ENCODE measurements at regions not wholly inside any gene's neighbourhood (a gene's known extent, or its start where the extent isn't known, plus 50 kb on each side); places are given as distances from the start of the nearest gene placed in this dataset.
"Not testable (repeated sequence)": the region's sequence is repeated elsewhere in the genome, so short reads cannot be mapped to it uniquely, and the experiment has no call there.

DNA sequence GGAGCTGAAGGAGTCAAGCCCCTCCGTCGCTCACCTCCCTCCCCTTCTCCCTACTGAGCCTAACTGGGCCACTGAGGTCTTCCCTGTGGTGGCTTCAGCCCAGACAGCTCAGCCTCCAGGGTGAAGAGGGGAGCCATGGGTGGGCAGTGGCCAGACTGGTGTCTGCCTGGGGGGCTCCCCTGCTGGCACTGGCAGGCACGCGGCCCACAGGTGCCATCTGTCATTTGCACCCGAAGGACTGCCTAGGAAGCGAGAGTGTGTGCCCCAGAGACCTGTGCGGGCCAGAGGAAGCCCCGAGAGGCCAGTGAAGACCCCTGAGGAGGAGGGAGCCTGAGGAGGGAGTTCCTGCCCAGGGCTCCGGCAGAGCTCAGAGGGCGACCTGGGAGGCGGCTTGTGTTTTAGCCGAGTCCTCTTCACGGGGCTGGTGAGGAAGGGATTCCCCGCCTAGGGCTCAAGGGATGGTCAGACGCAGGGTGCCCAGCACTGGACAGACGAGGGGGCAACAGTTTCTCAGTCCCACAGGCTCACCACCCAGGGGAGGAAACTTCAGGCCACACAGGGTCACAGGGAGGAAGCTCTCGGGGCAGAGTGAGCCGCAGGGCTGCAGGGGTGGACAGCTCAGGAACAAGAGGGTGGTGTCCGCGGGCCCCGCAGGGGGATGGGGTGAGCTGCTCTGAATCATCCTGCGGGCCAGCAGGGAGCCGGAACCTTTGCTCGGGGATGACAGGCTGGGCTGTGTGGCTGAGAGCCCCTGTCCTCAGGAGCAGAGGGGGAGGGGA lies 76.2 kb upstream of the PPP2R2D start:
- no peak for DNase-seq

DNA sequence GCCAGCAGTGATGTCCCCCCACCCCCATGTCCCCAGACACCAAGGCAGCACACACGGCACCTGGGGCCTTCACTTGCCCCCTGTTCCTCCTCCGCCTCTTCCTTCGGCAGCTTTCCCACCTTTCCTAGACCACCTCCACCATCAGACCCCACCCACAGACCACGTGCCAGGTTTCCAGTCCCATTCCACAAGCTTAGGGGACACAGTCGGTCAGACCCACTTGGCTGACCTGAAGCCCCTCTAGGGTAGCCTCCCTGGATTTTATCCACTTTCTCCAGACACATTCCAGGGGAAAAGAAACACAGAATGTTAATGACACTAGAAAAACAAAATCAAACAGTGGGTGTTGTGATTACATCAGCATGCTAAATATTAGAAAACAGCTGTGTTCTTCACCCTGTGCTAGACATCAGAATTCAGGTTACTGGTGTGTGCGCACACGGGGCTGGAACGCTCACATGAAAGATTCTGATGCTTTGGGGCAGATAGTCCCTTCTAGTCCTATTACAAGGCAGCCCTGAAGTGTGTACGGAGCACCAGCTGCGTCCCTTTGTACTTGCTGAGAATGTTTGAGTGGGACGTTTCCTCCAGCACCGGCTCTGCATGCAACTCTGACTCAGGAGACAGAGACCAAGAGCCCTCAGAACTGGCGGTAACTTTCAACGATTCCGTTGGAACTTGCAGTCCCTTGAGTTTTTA lies 75.5 kb upstream of the PPP2R2D start:
- no peak for DNase-seq

DNA sequence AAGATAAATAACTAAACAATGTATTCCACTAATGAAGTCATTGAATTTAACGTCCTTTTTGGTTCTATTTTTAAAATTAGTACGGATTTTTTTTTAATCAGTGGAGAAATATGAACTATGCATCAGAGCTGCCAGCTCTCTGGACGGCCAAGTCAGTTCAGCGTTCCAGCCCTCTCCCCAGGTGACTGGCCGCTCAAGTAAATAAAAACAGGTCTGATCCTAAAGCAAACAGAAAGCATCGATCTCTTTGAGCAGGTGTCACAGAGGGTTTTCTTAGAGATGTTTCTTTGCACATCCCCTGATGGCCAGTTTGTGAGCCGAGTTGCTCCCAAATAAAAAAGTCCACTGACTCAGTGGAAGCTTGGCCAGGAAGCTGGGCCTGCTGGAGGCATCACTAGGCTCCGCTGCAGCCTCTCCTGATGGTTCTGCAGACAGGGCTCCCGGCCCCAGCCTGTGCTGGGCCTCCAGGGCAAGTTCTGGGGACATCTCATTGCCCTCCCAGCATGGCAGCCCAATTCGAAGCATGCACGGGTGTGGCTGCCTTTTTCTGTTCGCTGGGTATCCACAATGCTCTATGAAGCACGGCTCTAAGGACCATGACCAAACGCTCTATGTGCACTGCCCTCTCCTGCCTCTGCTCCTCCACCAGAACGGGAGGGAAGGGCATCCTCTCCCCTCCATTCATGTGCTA lies 74.7 kb upstream of the PPP2R2D start:
- DNase-seq = no peak

DNA sequence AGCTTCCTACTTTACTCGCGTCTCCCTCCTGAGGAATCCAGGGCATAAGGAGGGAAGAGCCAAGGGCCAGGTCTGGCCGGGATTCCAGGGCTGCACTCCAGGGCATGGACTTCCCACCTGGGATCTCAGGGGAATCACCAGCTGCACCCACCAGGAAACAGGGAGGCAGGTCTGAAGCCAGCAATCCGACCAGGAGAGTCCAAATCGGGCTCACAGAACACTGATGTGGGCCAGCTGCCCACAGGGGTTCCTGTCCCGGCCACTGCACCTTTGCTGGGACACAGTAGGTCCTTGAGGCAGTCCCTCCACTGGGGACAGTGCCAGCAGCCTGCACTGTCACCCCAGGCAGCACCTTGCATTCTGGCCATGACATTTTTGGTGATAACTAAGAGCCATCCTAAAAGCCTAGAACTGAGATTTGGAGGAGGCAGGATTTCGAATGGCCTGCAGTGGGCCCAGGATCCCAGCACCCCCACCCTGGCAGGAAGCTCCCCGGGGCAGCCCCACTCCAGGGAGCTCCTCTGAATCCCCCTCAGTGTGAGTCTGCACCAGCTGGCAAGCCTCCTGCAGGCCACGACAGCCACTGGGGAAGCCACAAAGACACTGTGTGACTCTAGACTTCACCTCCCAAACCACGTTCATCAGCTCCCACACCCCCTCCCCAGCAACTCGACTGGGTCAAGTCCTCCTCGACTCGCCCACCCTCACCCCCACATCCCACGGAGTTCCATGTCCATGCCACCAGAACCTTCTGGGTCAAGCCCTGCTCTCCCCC lies 71.5 kb upstream of the PPP2R2D start:
- no peak for DNase-seq

DNA sequence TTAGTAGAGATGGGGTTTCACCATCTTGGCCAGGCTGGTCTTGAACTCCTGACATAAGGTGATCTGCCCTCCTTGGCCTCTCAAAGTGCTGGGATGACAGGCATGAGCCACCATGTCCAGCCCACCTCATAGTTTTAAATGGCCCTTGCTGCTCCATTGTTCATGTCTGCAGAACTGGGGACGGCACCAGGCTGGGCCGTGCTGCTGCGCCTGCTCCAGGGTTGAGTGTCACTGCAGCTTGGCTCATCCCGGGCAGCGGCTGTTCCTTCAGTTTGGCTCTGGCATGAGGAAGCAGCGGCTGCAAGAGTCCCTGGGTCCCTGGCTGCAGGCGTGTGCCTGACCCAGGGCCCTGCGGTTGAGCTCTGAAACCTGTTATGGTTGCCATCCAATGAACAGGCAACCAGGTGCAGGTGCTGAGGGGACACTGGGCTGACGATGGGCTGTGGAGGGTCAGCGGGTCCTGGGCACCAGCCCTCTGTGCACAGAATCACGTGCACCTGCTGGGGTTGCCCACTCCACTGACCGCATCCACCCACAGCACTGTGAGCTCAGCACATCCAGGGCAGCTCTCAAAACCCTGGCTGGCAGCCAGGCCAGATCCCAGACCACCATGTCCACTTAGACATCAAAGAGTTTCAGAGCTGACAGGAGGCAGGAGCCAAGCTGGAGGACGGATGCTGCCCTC lies 70.2 kb upstream of the PPP2R2D start:
- DNase-seq = no peak

DNA sequence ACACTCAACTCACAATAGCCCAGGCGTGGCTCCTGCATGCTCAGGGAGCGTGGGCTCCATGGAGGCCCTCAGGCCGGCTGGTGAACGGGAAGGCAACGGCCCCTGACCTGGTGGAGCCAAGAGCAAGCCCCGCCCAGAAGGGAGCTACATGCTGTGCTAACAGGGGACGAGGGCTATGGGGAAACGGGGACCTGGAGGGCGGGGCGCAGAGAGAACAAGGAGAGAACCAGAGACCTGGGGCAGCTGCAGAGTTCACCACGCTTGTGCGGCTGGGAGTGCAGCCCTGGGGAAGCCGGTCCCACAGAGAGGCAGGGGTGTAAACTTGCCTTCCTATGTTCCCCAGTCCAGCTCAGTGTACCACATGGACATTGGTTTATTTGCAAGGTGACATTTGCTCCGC lies 69.2 kb upstream of the PPP2R2D start:
- no peak for DNase-seq

DNA sequence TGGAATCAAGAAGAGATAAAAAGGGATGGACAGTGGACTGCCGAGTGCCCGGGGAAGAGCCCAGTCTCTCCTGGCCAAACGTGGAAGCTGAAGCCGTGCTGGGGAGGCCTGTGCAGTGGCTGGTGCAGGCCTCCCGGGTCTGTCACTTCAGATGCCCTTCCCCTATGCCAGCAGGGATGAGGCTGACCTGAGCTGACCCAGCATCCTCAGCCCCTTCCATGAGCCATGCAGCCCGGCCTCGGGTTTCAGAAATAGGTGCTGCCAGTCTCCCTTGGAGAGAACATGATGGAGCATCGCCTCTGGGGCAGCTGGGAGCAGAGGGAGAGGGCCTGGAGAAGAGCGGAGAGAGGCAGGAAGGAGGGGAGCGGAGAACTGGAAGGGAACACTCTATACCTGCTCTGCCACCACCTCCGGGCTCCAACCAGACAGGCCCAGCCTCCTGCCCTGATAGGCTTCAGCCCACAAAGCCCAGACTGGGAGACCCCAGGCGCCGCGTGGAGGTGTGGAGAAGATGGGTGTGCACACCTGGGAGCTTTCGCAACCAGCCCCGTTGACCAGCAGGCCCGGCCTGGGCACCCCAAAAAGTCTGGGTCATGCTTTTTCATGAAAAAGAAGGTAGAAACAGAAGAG lies 68.6 kb upstream of the PPP2R2D start:
- no peak for DNase-seq

DNA sequence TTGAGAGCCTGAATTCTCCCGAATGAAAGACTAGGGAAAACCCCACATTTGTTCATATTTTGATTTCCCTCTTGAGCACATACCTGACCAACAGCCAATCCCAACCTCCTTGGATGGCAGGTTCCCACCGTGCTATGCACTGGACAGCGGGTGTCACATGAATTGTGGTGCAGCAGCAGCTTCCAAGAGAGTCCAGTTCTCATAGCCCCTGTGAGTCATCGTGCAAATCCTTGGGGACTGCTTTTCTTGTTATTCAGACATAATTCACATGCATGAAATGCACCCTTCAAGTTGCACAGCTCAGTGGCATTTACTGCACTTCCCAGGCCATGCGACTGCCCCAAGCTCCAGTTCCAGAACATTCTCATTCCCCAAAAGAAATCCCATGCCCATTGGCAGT lies 67.8 kb upstream of the PPP2R2D start:
- no peak for DNase-seq

DNA sequence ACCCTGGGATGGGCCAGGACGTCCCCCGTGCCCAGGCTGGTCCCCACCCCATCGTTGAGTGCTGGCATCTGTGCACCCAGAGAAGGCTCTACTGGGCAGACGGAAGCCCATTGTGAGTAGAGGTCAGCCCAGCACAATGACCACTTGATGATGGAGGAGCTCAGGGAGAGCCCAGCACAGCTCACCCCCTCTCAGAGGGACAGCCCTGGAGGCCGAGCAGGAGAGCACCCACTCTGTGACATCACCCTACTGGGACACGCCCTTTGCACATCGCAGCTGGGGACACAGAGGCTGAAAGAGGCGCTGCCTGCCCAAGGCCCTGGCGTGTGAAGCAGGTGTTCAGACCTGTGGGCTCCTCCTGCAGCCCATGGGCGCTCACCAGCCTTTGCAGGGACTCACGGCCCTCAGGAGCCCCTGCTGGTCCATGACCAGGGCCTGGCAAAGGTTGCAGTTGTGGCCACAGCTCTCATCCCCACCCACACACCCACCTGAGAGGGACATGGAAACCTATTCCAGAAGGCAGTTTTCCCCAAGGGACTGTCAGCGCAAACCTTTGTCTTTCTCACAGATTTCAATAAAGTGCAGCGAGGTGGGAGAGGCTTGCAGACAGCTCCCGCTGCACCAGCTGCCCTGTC lies 67.2 kb upstream of the PPP2R2D start:
- no peak for DNase-seq

DNA sequence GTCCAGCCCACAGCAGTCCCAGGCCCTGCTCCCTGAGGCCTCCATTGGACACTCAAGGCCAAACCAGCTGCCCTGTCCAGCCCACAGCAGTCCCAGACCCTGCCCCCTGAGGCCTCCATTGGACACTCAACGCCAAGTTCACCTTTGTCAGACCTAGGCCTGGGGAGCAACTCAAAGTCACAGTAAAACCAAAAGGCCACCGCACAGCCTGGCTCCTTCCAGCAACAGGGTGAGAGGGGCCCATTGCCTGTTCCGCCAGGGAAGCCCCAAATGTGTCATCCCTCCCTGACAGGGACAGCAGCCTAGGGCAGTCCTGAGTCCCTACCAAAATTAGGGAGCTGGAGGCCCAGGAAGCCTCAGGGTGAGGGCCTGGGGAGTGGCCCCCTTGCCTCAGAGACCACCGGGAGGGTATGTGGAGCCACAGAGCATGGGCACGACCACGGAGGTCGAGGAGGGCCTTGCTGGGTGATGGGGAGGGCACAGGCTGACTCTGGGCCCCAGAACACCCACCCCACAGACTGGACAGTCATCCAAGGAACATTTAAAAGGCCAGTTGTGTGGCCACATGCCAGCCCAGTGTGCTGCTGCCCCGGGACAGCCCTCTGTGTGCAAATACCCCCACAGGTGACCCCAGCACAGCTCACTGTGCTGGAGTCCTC lies 66.5 kb upstream of the PPP2R2D start:
- no peak for DNase-seq

DNA sequence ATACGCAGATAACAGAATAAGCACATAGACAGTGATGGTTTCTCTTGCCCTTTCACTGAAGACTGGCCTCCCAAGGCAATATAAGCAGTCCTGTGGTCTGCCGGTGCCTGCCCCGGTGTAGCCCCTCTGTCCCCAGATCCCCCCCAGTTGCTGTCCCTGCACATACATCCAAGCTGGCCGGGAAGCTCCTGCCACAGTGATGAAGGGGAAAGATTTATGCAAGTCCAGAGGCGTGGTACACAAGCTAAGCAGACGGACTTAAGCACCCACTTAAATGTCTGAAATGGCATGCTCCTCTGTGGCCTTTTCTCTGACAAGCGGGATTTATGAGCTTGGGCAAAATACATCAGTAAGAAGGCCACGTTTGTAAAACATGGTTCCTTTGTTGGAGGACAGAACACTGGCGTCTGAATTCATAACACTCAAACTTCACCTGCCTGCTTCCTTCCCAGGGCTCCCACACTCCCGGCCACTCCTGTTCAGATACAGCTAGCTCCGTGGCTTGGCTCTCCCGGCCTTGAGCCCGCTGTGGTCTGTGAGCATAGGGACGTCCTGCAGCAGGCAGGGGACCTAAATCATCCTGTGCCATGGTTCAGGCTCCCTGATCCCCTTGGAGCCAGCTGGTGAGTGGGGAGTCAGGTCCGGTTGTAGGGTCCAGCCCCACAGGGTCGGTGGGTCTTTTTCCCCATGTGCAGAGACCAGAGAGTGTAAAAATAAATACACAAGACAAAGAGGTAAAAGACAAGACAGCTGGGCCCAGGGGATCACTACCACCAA lies 61.7 kb upstream of the PPP2R2D start:
- no peak for DNase-seq

DNA sequence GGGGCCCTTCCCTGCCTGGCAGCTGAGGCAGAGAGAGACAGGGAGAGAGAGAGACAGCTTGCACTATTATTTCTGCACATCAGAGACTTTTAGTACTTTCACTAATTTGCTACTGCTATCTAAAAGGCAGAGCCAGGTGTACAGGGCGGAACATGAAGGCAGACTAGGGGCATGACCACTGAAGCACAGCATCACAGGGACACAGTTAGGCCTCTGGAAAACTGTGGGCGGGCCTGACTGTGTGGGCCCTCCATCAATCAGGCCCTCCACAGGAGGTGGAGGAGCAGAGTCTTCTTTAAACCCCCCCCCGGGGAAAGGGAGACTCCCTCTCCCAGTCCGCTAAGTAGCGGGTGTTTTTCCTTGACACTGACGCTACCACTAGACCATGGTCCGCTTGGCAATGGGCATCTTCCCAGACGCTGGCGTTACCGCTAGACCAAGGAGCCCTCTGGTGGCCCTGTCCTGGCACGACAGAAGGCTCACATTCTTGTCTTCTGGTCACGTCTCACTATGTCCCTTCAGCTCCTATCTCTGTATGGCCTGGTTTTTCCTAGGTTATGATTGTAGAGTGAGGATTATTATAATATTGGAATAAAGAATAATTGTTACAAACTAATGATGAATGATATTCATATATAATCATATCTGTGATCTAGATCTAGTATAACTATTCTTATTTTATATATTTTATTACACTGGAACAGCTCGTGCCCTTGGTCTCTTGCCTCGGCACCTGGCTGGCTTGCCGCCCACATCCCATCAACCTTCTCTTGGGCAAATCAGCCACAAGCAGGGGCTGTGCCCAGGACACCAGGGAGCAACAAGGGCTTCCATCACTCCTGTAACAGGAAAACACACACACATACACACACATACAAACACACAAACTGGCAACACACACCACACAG lies 60.7 kb upstream of the PPP2R2D start:
- DNase-seq = not testable (repeated sequence)

DNA sequence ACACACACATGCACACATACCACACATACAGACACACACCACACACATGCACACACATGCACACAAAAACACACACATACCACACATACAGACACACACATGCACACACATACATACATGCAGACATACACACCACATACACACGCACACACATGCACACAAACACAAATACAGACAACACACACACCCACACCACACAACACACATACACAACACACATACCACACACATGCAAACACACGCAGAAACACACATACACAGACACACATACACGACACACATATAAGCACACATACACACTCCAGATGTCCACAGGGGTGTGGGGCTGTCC lies 60.1 kb upstream of the PPP2R2D start:
- no peak for DNase-seq

DNA sequence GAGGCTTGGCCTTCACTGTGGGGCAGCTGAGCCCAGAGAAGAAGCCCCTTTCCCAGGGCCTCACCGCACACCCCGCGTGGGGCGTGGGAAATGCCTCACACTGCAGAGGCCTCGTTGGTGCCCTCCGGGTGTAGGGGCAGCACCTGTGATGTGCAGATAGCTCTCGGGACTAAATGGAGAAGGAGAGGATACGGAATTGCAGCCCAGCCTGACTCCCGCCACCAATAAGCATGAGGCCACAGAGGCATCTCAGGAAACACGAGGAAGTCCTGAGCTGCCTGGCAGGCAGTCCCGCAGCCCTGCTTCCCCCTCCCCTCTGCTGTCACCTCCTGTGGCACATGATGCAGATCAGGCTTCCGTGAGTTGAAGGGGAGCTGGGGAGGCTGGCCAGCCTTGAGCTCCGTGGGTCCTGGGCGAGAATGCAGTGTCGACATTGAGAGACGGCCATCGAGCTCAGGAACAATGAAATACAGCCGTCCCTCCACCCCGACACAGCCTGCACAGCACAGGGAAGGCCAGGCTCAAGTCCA lies 59.6 kb upstream of the PPP2R2D start:
- DNase-seq = no peak

DNA sequence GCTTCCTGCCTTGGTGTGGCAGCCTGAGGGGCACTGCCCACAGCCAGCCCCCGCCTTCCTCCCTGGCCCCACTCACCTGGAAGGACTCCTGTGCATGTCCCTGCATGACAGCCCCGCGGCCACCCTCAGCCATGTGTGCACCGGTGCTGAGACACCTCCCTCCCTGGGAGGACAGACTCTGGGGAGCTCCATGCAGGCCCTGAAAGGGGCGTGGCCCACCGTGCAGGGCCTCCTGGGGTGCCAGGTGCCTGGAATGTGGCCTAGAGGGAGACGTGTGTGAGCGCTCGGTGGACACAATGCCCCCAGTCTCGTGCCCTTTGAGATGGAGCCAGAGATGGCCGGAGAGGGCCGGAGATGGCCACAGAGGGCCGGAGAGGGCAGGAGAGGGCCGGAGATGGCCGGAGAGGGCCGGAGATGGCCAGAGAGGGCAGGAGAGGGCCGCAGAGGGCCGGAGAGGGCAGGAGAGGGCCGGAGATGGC lies 59.1 kb upstream of the PPP2R2D start:
- no peak for DNase-seq

DNA sequence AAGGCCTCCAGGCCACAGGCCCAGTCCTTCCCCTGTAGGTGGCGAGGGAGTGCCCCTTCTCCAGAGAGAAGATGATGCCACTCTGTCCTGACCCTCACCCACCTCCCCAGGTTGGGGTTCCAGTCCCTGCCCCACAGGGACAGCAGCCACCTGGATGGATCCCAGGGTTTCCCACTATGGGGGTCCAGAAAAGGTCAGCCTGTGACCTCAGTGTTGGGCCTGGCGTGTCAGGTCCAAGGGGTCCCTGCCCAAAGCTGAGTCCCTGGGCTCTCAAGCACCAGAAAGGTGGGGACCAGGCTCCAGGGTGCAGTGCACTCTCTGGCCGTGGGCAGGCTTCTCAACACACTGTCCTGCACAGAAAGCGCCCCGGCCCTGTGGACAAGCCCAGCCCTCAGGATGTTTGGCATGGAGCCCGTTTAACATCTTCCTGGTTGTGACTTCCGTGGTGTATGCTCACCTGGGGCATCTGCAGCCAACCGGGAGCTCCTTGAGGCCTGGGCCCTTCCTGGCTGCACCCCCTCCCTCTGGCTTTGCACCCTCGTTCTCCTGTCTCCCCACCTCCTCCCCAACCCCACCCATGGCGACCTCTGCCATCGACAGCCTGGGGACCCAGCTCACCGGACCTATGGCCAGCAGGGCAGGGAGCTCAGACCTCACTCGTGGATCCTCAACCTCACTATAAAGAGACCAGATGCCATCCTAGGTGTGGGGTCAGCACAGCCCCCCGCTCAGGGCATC lies 58.3 kb upstream of the PPP2R2D start:
- no peak for DNase-seq

DNA sequence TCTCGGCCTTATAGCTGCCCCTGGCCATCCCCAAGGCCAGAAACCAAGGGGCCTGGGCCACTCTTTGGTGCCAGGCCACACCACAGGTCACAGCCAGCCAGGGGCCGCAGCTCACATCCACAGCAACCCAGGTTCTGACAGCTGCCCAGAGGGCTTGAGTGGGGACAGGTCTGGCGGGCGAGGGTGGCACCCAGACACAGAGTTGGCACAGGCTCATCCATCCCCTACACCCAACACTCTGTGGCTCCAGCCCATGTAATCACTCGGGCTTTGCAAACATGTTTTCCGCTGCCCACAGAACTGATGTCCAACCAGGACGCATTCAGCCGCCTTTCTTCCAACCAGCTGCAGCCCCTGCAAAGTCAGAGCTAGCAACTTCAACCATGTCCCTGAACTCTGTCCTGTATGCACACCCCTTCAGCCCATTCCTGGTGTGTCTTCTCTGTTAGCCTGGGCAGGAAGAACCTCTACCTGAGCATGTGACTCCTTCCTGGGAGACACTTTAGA lies 57.7 kb upstream of the PPP2R2D start:
- DNase-seq = no peak

DNA sequence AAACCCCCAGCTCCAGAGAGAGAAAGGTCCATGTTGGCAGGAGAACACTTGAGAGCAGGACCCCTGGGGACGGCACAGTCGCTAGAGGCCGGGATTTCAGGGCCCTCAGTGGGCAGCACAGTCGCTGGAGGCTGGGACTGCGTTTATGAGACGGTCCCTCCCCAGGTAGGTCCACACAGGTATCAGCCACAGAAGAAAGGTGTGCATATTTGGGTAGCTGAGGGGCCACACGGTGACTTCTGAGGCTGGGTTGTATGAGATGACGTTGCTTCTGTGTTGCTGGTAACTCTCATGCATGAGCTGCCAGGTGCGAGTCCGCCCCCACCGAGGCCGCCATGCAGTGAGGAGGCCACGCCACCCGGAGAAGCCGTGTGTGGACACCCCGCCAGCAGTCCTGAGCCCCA lies 56.9 kb upstream of the PPP2R2D start:
- DNase-seq = no peak

Data from KG1 (cell line).